HUDEP-2 (cell line): ENCODE measurements at regions not wholly inside any gene's neighbourhood (a gene's known extent, or its start where the extent isn't known, plus 50 kb on each side); places are given as distances from the start of the nearest gene placed in this dataset.
"Not testable (repeated sequence)": the region's sequence is repeated elsewhere in the genome, so short reads cannot be mapped to it uniquely, and the experiment has no call there.

Experiments used
- DNase-seq, 76 experiments: peaks; one replicate each; lab custom pipeline; 2025; ENCODE audit not compliant: unreplicated experiment in 76 of 76; lab: John Stamatoyannopoulos, UW

DNA sequence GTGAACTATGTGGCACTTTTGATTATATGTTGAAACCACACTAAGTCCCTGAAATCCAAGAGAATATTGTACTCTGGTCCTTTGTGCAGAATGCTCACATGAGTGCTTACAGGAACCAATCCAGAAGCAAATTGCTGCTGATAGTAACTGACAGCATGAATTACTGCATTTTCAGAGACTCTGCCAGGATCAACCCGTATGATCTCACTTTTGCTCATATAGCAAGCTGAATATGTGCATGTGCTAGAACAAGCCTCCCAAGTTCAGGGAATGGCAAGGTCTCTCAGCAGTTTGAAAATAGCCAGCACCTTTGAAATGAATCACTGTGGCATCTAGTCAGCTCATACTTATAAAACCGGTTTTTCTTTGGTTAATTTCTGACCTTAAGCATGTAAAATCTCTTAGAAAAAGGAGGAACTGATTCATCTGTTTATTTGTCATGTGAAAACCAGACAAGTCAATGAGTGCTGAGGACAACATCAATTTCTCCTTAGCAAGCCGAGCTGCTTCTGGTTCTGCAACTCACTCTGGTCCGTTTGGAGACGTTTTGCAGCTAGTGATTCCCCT is 215.7 kb upstream of the ELL2 start:
- DNase-seq: no peak

- peak in 30 of 76 experiments; percentile 4 to 56 (median 30) for DNase-seq
These were observed 214.4 kb upstream of the ELL2 start for GRCh38 chr5:96176022-96176421.

DNA sequence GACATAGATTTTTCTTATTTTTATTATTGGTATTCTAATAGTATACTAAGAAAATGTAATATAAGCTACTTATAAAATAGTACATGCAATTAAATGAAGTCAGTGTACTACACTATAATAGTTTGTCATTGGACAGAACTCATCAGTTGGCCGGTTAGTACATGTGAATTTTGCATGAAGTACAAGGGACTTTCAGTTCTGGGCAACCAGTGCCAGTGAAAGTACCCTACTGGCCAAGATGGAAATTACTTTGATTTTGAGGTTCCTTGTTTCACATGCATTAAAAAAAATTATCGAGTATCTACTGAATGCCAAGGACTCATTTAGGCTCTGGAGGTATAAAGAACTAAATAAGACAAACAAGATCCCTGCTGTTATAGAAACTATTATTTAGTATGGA is 213.4 kb upstream of the ELL2 start:
- DNase-seq: peak in 15 of 76 experiments; percentile 1 to 39 (median 8)

DNA sequence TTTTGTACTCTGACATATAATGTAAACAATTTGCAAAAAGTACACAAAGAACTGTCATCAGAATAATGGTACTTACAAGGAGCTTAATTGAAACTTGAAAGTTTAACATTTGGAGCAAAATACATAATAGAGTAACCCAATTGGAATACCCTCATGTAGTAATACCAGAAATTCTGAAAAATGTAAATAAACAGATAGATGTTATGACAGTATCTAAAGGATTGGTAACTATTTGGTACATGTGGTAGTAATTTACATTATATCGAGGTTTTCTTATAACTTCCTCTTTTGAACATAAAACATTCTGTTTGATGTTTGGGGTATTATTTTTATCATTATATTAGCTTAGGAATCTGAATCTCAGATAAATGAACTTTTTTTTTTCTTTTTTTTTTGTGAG is 211.7 kb upstream of the ELL2 start:
- no peak for DNase-seq

- no peak for DNase-seq
These were observed 210.8 kb upstream of the ELL2 start for GRCh38 chr5:96172436-96172835.

DNA sequence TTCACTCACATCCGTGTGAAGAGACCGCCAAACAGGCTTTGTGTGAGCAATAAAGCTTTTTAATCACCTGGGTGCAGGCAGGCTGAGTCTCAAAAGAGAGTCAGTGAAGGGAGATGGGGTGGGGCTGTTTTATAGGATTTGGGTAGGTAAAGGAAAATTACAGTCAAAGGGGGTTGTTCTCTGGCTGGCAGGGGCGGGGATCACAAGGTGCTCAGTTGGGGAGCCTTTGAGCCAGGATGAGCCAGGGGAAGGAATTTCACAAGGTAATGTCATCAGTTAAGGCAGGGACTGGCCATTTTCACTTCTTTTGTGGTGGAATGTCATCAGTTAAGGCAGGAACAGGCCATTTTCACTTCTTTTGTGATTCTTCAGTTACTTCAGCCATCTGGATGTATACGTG is 210.3 kb upstream of the ELL2 start:
- DNase-seq: not testable (repeated sequence)

- DNase-seq: not testable (repeated sequence)
These were observed 209.0 kb upstream of the ELL2 start for GRCh38 chr5:96170481-96171125.

DNA sequence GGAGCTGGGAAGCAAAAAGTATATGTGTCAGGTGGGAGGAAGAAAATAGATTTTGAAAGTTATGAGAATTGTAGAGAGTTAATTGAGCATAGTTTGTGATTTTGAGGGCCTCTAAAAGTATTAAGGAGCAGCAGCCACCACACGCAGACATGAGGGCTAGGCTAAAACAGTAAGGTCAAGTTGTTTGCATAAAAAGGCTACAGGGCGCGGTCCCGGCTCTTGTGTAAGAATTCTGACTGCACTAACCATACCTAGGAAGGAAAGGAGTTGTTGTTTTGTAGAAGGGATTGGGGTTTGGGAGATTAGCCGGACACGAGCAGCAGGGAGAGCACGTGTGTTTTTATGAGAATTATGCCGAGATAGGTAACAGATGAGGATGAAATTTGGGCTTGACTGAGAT is 207.2 kb upstream of the ELL2 start:
- not testable (repeated sequence) for DNase-seq

GRCh38 chr5:96159043-96159442 is 197.4 kb upstream of the ELL2 start:
- no peak for DNase-seq

- no peak for DNase-seq
These were observed 196.2 kb upstream of the ELL2 start for GRCh38 chr5:96157841-96158291.

- DNase-seq: no peak
These were observed 195.6 kb upstream of the ELL2 start for GRCh38 chr5:96157077-96157780.

- no peak for DNase-seq
These were observed 193.5 kb upstream of the ELL2 start for GRCh38 chr5:96155147-96155546.

DNA sequence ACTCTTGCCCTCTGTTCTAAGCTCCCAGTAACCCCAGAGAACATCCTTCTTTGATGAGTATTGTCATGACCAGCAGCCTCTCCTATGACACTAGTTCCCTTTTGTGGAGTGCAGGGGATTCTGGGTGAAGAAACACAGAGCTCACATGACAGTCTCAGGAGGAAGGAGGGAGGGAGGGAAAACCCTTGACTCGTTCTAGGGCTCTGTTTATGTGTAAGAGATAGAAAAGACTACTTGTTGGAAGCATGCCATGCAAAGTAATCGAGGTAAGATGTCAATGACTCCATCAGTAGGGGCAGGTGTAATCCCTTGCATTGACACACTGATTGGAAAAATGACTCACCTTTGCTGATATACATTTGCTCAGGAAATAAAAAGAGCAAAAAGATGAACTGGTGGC is 190.2 kb upstream of the ELL2 start:
- no peak for DNase-seq

GRCh38 chr5:96150007-96150406 is 188.4 kb upstream of the ELL2 start:
- no peak for DNase-seq

- no peak for DNase-seq
These were observed 187.9 kb upstream of the ELL2 start for GRCh38 chr5:96149546-96149945.

DNA sequence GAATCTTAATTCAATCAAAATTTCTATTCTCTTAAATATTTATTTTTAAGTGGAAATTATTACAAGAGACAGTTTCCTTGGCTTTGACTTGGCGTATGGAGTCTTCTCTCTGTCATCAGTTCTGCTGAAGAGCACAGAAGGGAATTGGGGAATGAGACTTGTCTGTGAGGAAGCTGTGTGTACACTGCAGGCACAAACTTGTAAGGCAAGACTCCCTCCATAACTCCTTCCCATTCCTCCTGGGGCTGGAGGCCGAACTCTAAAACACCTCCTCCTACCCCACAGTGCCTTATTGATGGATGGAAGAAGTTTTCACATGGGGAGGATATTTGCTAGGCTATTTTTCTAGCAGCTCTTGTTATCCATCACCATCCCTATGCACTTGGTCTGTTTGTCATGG is 187.4 kb upstream of the ELL2 start:
- DNase-seq: no peak

GRCh38 chr5:96148376-96148775 is 186.7 kb upstream of the ELL2 start:
- DNase-seq: no peak

DNA sequence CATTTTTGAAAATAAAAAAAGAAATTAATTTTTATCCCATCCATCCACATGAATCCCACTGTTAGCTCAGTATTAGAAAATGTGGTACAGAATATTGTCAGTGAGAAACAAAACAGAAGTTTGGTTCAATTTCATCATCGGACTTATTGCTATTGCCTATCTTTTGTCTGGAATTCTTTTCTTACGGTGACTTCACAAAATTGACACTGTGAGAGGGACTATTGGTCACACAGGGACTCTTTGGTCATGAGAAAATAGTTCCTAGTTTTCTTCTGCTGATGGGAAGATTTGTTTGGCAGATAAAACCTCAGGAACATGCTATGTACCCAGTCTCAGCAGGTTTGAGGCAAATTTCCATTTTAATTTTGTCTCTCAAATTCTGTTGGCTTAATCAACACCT is 186.2 kb upstream of the ELL2 start:
- DNase-seq: no peak

GRCh38 chr5:96146675-96147074 is 185.0 kb upstream of the ELL2 start:
- peak in 1 of 76 experiments; percentile 1 for DNase-seq

- no peak for DNase-seq
These were observed 182.6 kb upstream of the ELL2 start for GRCh38 chr5:96144289-96144688.

- no peak for DNase-seq
These were observed 181.8 kb upstream of the ELL2 start for GRCh38 chr5:96143450-96143849.
